Endometrium (tissue), 2 donors: ENCODE measurements at regions not wholly inside any gene's neighbourhood (a gene's known extent, or its start where the extent isn't known, plus 50 kb on each side); places are given as distances from the start of the nearest gene placed in this dataset.
A peak's percentile ranks its signal among the peaks of the same experiment; 100 is the strongest.
"Not testable (repeated sequence)": the region's sequence is repeated elsewhere in the genome, so short reads cannot be mapped to it uniquely, and the experiment has no call there.

Experiments
- FAIRE-seq: peaks from 2 replicates; lab custom pipeline; 2012; peaks lifted over from hg19 to GRCh38; lab: Jason Lieb, UNC
- donor health status: control.
- donor health status: control.

DNA sequence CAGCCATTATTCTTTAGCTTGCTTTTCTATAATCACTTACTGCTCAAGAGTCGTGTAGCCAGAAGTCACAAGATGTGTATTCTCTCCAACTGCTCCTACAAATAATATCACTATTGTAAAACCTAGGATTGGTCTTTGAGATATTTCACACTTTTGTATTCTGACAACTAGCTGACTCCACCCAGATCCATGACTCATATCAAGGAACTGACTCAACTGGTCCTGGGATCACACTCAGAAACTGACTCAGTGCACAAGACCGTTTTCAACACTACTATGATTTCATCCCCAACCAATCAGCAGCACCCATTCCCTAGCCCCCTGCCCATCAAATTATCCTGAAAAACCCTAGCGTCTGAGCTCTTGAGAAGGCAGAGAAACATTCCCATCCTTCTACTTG is 56.5 kb upstream of the ORC5 start:
- FAIRE-seq, result no peak

- FAIRE-seq, result peak; percentile 18
Measured at GRCh38 chr7:104267701-104268368, 60.0 kb upstream of the ORC5 start.

- FAIRE-seq, result no peak
Measured at GRCh38 chr7:104271948-104272347, 56.5 kb upstream of the LHFPL3 start.

- FAIRE-seq, result no peak
Measured at GRCh38 chr7:104272767-104273384, 55.5 kb upstream of the LHFPL3 start.

DNA sequence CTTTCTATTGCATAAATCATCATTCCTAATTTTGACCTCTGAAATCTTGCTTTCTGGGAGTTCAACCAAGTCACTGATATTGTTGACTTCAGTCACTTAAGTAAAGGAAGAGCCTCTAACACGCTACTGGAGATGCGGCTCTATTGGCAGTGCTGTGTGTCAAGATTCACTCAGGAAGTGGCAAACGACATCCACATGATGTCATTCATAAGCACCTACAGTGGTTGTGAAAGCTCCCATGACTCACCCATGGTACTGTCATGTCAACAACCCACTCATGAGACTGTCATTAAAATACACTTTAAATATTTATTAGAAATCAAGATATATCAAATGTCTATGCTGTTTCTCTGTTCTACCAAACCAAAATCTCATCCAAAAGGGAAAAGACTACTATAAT is 52.5 kb upstream of the LHFPL3 start:
- no peak for FAIRE-seq

DNA sequence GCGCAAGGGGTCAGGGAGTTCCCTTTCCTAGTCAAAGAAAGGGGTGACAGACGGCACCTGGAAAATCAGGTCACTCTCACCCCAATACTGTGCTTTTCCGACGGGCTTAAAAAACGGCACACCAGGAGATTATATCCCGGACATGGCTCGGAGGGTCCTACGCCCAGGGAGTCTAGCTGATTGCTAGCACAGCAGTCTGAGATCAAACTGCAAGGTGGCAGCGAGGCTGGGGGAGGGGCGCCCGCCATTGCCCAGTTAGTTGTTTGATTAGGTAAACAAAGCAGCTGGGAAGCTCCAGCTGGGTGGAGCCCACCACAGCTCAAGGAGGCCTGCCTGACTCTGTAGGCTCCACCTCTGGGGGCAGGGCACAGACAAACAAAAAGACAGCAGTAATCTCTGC is 51.7 kb upstream of the LHFPL3 start:
- not testable (repeated sequence) for FAIRE-seq
